Endothelial cell of umbilical vein (primary cell): ENCODE measurements at regions not wholly inside any gene's neighbourhood (a gene's known extent, or its start where the extent isn't known, plus 50 kb on each side); places are given as distances from the start of the nearest gene placed in this dataset.

ENCODE experiments used
- BruUV-seq: library from RNA; stranded (reverse); fragments of 400-500 nt; replicated peaks from 2 replicates; lab custom pipeline; 2021; lab: Mats Ljungman, UMichigan
- CTCF ChIA-PET: fragments of 300-600, 350-600 bp; sonication (Branson Sonifier 250); formaldehyde crosslinking; loops from one replicate; lab custom pipeline; 2021; ENCODE audit warnings: antibody characterized with exemption, inconsistent platforms; lab: Charles Lee
- POLR2A ChIA-PET: fragments of 300-600, 350-600 bp; sonication (Branson Sonifier 250); formaldehyde crosslinking; loops from one replicate; lab custom pipeline; 2021; ENCODE audit warnings: antibody characterized with exemption, inconsistent platforms; lab: Charles Lee
- DNase-seq: peaks from one replicate; pipeline ENCODE4 v3.0.0-alpha.2; 2011; ENCODE audit warnings: low read depth, low spot score
- FAIRE-seq: peaks from 2 replicates; lab custom pipeline; 2011; peaks lifted over from hg19 to GRCh38; lab: Jason Lieb, UNC
- H2AFZ ChIP-seq: 2 replicates; pipeline ENCODE4 v1.6.0; 2012; ENCODE audit warnings: low read depth, low read length, control low read depth, inconsistent platforms
- H3K27ac ChIP-seq: 2 replicates; pipeline ENCODE4 v1.5.1; 2011; ENCODE audit warnings: low read depth, mild to moderate bottlenecking, control low read depth, low read length, moderate library complexity; ENCODE audit not compliant: insufficient read depth
- H3K27me3 ChIP-seq, 2 experiments: 2 replicates each; pipeline versions ENCODE4 v1.6.0 to v1.6.1; 2011; ENCODE audit warnings: low read length in 2 of 2, mixed read lengths in 1 of 2; ENCODE audit not compliant: control insufficient read depth in 2 of 2, insufficient read depth in 2 of 2
- H3K36me3 ChIP-seq, 2 experiments: 2 replicates in 1 of 2; 3 replicates in 1 of 2; pipeline ENCODE4 v1.5.1; 2011; ENCODE audit warnings: low read length in 2 of 2, mild to moderate bottlenecking in 1 of 2, moderate library complexity in 1 of 2; ENCODE audit not compliant: control insufficient read depth in 2 of 2, insufficient read depth in 2 of 2; ENCODE audit errors: extremely low read depth in 1 of 2
- H3K4me1 ChIP-seq: 3 replicates; pipeline ENCODE4 v1.5.1; 2011; ENCODE audit warnings: mild to moderate bottlenecking, low read length; ENCODE audit not compliant: control insufficient read depth, insufficient read depth; ENCODE audit errors: extremely low read depth
- H3K4me2 ChIP-seq: 2 replicates; pipeline ENCODE4 v1.6.1; 2011; ENCODE audit warnings: low read length, control low read depth, mixed read lengths; ENCODE audit not compliant: insufficient read depth
- H3K4me3 ChIP-seq, 3 experiments: fragments of 200-600 bp in 1 of 3; sonication (generic), shearing (Covaris generic) in 1 of 3; replicated peaks in 1 of 3; 2 replicates each; pipeline ENCODE4 v1.5.1; 2011 to 2016; ENCODE audit warnings: control low read depth in 3 of 3, low read length in 3 of 3, mild to moderate bottlenecking in 2 of 3, inconsistent platforms in 1 of 3, low read depth in 1 of 3, moderate library complexity in 1 of 3; ENCODE audit not compliant: insufficient read depth in 1 of 3
- H3K79me2 ChIP-seq: 2 replicates; pipeline ENCODE4 v1.6.0; 2012; ENCODE audit warnings: low read length, inconsistent platforms; ENCODE audit not compliant: control insufficient read depth, insufficient read depth
- H3K9ac ChIP-seq: replicated peaks from 2 replicates; pipeline ENCODE3; 2011; ENCODE audit warnings: low read length, control low read depth; ENCODE audit not compliant: insufficient read depth; ENCODE audit errors: extremely low read depth
- H3K9me1 ChIP-seq: replicated peaks from 3 replicates; pipeline ENCODE4 v1.6.0; 2011; ENCODE audit warnings: mild to moderate bottlenecking, low read length; ENCODE audit not compliant: control insufficient read depth, insufficient read depth; ENCODE audit errors: extremely low read depth
- H3K9me3 ChIP-seq: replicated peaks from 2 replicates; pipeline ENCODE4 v1.5.1; 2012; ENCODE audit warnings: low read length, inconsistent platforms; ENCODE audit not compliant: control insufficient read depth, insufficient read depth
- H4K20me1 ChIP-seq: replicated peaks from 2 replicates; pipeline ENCODE3; 2011; ENCODE audit warnings: mild to moderate bottlenecking, low read length; ENCODE audit not compliant: control insufficient read depth, insufficient read depth; ENCODE audit errors: extremely low read depth
- CTCF ChIP-seq, 2 donors: IDR thresholded peaks; 1 replicate in 1 of 2; 2 replicates in 1 of 2; pipeline ENCODE4 v1.5.1; 2011; ENCODE audit warnings: low read length in 2 of 2, mild to moderate bottlenecking in 2 of 2, moderate library complexity in 2 of 2, control low read depth in 1 of 2, inconsistent platforms in 1 of 2, low read depth in 1 of 2; ENCODE audit not compliant: insufficient read depth in 1 of 2; ENCODE audit errors: extremely low read depth in 1 of 2
- EZH2 ChIP-seq: IDR thresholded peaks from 2 replicates; pipeline ENCODE4 v1.6.1; 2012; ENCODE audit warnings: borderline replicate concordance, low read depth, mild to moderate bottlenecking, moderate library complexity, low read length, inconsistent platforms; ENCODE audit not compliant: severe bottlenecking
- GATA2 ChIP-seq: IDR thresholded peaks from 2 replicates; pipeline ENCODE4 v1.7.0; 2011; ENCODE audit warnings: low read depth, mild to moderate bottlenecking, moderate library complexity, mixed read lengths, low read length; ENCODE audit not compliant: insufficient read length, insufficient read depth
- JUN ChIP-seq: IDR thresholded peaks from 2 replicates; pipeline ENCODE4 v1.6.1; 2011; ENCODE audit warnings: borderline replicate concordance, low read depth; ENCODE audit not compliant: insufficient read length, insufficient read depth
- MAX ChIP-seq: IDR thresholded peaks from 2 replicates; pipeline ENCODE4 v1.6.1; 2011; ENCODE audit not compliant: insufficient read depth, insufficient read length
- MYC ChIP-seq: IDR thresholded peaks from one replicate; pipeline ENCODE4 v1.6.1; 2011; ENCODE audit warnings: mild to moderate bottlenecking, low read depth, low read length
- POLR2AphosphoS5 ChIP-seq: IDR thresholded peaks from 2 replicates; pipeline ENCODE4 v1.6.1; 2012; ENCODE audit warnings: low read depth, mild to moderate bottlenecking, control low read depth, low read length, moderate library complexity; ENCODE audit not compliant: insufficient read depth
- dilution Hi-C: fragments of 300-500 bp; cut with MboI; formaldehyde crosslinking; loops from one replicate; pipeline ENCODE4 v1.15.0; 2019; ENCODE audit warnings: low sequenced_read_pairs; ENCODE audit not compliant: extremely low pct_ligation_motif_present
- intact Hi-C: fragments of 100-400 bp; cut with micrococcal nuclease; formaldehyde crosslinking; loops from one replicate; pipeline ENCODE4 v1.10.0; 2022

DNA sequence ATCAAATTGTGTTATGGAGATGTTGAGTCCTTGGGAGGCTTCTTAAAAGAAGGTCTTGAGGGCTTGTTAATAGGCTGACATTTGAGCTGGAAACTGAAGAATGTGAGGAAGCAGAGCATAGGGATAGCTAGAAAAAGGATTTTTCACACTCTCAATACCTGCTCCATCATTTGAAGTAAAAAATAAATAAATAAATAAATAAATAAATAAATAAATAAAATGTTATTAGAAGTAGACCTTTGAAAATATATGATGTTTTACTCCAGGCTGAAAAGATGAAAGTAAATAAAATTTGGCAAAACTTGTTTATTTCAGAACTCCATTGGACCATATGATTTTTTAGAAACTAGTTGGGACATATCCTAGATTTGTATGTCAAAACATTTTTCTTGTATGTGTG, 1757.8 kb upstream of the TENM3 start:
- FAIRE-seq = no peak
- intact Hi-C loops = no loop called here
- CTCF ChIA-PET = no interaction called here

GRCh38 chr4:180486342-180486741, 1756.9 kb upstream of the TENM3 start:
- Histone ChIP-seq H3K4me1 (no peaks in the 10 kb centered on the region), H3K9ac (no peak overlapping the region), H4K20me1 (no peaks in the 10 kb centered on the region), H3K27me3 (no peaks in the 10 kb centered on the region), H3K9me3 (peaks cover 2% of the 10 kb centered on the region), H3K4me2 (no peak overlapping the region), H3K36me3 (no peaks in the 10 kb centered on the region), H3K4me3 (no peak overlapping the region), H3K9me1 (no peaks in the 10 kb centered on the region), H3K79me2 (no peaks in the 10 kb centered on the region), H3K27ac (no peak overlapping the region), H2AFZ (no peak overlapping the region)
- no peak for TF ChIP-seq GATA2
- no peak for TF ChIP-seq MAX
- TF ChIP-seq EZH2 = no peak
- no peak for TF ChIP-seq CTCF (IDR thresholded peaks at IDR 0.05; ENCODE audit: extremely low read depth in 1 of 2, insufficient read depth in 1 of 2, low read depth in 1 of 2, low read length in 2 of 2)
- TF ChIP-seq JUN = no peak
- no peak for FAIRE-seq
- no TSS peak for BruUV-seq
- ChIA-PET CTCF (interaction anchor here (0.6 kb wide), 1 partner anchor 1261 kb away, joined by 3 read pairs; no protein-coding TSS in a partner anchor), POLR2A (no interaction called here)
- DNase-seq = no peak
- intact Hi-C loops (no loop called here), dilution Hi-C loops (no loop called here)

More for the DNA sequence above, 1757.8 kb upstream of the TENM3 start:
- Histone ChIP-seq H3K27ac (no peak overlapping the region), H3K27me3 (no peaks in the 10 kb centered on the region), H3K4me1 (no peaks in the 10 kb centered on the region), H4K20me1 (no peaks in the 10 kb centered on the region), H3K9ac (no peak overlapping the region), H2AFZ (no peak overlapping the region), H3K9me1 (no peaks in the 10 kb centered on the region), H3K36me3 (no peaks in the 10 kb centered on the region), H3K79me2 (no peaks in the 10 kb centered on the region), H3K9me3 (no peaks in the 10 kb centered on the region), H3K4me2 (no peak overlapping the region), H3K4me3 (no peak overlapping the region)
- dilution Hi-C loops = no loop called here
- BruUV-seq = no TSS peak
- POLR2A ChIA-PET = no interaction called here
- no peak for DNase-seq
- TF ChIP-seq CTCF (IDR thresholded peaks at IDR 0.05; ENCODE audit: extremely low read depth in 1 of 2, insufficient read depth in 1 of 2, low read depth in 1 of 2, low read length in 2 of 2) (no peak), EZH2 (no peak), MYC (no peak), POLR2AphosphoS5 (no peak)
